Epithelial cell of esophagus (primary cell): ENCODE measurements at regions not wholly inside any gene's neighbourhood (a gene's known extent, or its start where the extent isn't known, plus 50 kb on each side); places are given as distances from the start of the nearest gene placed in this dataset.

Source experiments
- DNase-seq: peaks from one replicate; pipeline ENCODE4 v3.0.0; 2010; ENCODE audit warnings: low read depth
- H3K4me3 ChIP-seq: 2 replicates; pipeline ENCODE4 v1.5.1; 2011; ENCODE audit warnings: mild to moderate bottlenecking, low read length, control low read depth
- CTCF ChIP-seq: IDR thresholded peaks from 2 replicates; pipeline ENCODE4 v1.5.1; 2011; ENCODE audit warnings: low read depth, mild to moderate bottlenecking, low read length, control low read depth, inconsistent platforms; ENCODE audit not compliant: insufficient read depth; ENCODE audit errors: missing control alignments

GRCh38 chrX:113986427-113986826 lies 597.5 kb upstream of the HTR2C start:
- DNase-seq = no peak
- no peak for TF ChIP-seq CTCF
- H3K4me3 ChIP-seq = no peak overlapping the region

GRCh38 chrX:113982766-113983165 lies 601.1 kb upstream of the HTR2C start:
- TF ChIP-seq CTCF = no peak
- H3K4me3 ChIP-seq = no peak overlapping the region
- DNase-seq = no peak

- DNase-seq = no peak
- no peak for TF ChIP-seq CTCF
- no peak overlapping the region for H3K4me3 ChIP-seq
Measured at GRCh38 chrX:113980953-113981352, 602.9 kb upstream of the HTR2C start.

GRCh38 chrX:113977887-113978286 lies 606.0 kb upstream of the HTR2C start:
- no peak for DNase-seq
- H3K4me3 ChIP-seq = no peak overlapping the region
- TF ChIP-seq CTCF = no peak

GRCh38 chrX:113975441-113975840 lies 608.4 kb upstream of the HTR2C start:
- TF ChIP-seq CTCF = no peak
- no peak for DNase-seq
- H3K4me3 ChIP-seq = no peak overlapping the region

- H3K4me3 ChIP-seq = no peak overlapping the region
- no peak for TF ChIP-seq CTCF
- DNase-seq = no peak
Measured at GRCh38 chrX:113974881-113975280, 609.0 kb upstream of the HTR2C start.

- no peak for TF ChIP-seq CTCF
- no peak for DNase-seq
Measured at GRCh38 chrX:113973706-113974105, 610.2 kb upstream of the HTR2C start.

More at GRCh38 chrX:113973706-113974105, 610.2 kb upstream of the HTR2C start:
- H3K4me3 ChIP-seq = no peak overlapping the region
